ENCODE measurements at regions not wholly inside any gene's neighbourhood (a gene's known extent, or its start where the extent isn't known, plus 50 kb on each side); places are given as distances from the start of the nearest gene placed in this dataset.

DNA sequence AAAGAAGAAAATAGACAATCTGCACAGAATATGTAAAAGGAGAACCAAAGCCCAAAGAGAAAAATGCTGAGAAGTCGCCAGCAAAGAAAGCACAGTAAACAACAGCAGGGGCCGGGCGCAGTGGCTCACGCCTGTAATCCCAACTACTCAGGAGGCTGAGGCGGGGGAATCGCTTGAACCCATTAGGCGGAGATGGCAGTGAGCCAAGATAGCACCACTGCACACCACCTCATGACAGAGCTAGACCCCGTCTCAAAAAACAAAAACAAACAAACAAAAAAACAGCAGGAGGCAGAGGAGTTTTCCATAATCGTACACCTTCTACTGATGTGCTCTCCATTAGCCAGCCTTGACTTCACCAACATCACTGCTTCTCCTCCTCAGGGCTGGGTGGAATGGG, 153.2 kb downstream of the LYPLAL1 start:
- Histone ChIP-seq H3K4me3 (ENCODE audit: low read depth in 1 of 2, low read length in 2 of 2) (no peak overlapping the region), H3K9ac (ENCODE audit: low read depth, low read length) (no peak overlapping the region), H2AFZ (ENCODE audit: low read depth, low read length) (no peak overlapping the region), H4K20me1 (ENCODE audit: insufficient read depth, low read length) (no peaks in the 10 kb centered on the region), H3K79me2 (ENCODE audit: insufficient read depth, low read length) (no peaks in the 10 kb centered on the region), H3K27ac (ENCODE audit: low read length) (no peak overlapping the region), H3K9me3 (ENCODE audit: insufficient read depth, low read length, severe bottlenecking) (no peaks in the 10 kb centered on the region), H3K4me2 (ENCODE audit: insufficient read depth, low read length) (no peak overlapping the region), H3K27me3 (ENCODE audit: insufficient read depth, low read length, poor library complexity) (no peaks in the 10 kb centered on the region), H3K36me3 (ENCODE audit: insufficient read depth, low read length) (no peaks in the 10 kb centered on the region), H3K4me1 (ENCODE audit: insufficient read depth, low read length) (no peaks in the 10 kb centered on the region)
- ATAC-seq (ENCODE audit: insufficient read depth, low read depth) (no peak), DNase-seq (no peak)
- no peak for TF ChIP-seq EZH2 (IDR thresholded peaks at IDR 0.05; ENCODE audit: borderline replicate concordance, low read depth, low read length, severe bottlenecking)
- TF ChIP-seq, protein P1, sequence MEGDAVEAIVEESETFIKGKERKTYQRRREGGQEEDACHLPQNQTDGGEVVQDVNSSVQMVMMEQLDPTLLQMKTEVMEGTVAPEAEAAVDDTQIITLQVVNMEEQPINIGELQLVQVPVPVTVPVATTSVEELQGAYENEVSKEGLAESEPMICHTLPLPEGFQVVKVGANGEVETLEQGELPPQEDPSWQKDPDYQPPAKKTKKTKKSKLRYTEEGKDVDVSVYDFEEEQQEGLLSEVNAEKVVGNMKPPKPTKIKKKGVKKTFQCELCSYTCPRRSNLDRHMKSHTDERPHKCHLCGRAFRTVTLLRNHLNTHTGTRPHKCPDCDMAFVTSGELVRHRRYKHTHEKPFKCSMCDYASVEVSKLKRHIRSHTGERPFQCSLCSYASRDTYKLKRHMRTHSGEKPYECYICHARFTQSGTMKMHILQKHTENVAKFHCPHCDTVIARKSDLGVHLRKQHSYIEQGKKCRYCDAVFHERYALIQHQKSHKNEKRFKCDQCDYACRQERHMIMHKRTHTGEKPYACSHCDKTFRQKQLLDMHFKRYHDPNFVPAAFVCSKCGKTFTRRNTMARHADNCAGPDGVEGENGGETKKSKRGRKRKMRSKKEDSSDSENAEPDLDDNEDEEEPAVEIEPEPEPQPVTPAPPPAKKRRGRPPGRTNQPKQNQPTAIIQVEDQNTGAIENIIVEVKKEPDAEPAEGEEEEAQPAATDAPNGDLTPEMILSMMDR (IDR thresholded peaks at IDR 0.05; ENCODE audit: borderline replicate concordance, extremely low read depth, low read length, poor library complexity, severe bottlenecking), result no peak

DNA sequence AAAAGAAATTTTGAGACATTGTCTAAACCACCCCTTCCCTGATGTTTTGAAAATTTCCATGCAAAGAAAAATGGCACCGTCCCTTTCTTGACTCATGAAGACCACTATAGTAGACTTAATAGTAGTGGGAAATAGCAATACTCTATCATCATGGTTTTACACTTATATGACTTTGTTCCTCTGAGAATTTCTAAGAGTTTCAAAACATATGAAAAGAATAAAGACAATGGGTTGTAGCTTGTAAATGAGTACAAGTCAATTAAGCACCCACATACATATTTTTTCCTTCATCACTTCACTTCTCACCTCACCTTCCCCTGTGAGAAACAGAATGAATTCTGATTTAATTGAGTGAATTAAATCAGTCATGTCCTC, 151.7 kb downstream of the LYPLAL1 start:
- Histone ChIP-seq H3K4me2 (ENCODE audit: insufficient read depth, low read length) (no peak overlapping the region), H3K4me3 (ENCODE audit: low read depth in 1 of 2, low read length in 2 of 2) (no peak overlapping the region), H3K27me3 (ENCODE audit: insufficient read depth, low read length, poor library complexity) (no peaks in the 10 kb centered on the region), H3K79me2 (ENCODE audit: insufficient read depth, low read length) (no peaks in the 10 kb centered on the region), H3K27ac (ENCODE audit: low read length) (no peak overlapping the region), H3K4me1 (ENCODE audit: insufficient read depth, low read length) (no peaks in the 10 kb centered on the region), H3K9me3 (ENCODE audit: insufficient read depth, low read length, severe bottlenecking) (no peaks in the 10 kb centered on the region), H2AFZ (ENCODE audit: low read depth, low read length) (no peak overlapping the region), H4K20me1 (ENCODE audit: insufficient read depth, low read length) (no peaks in the 10 kb centered on the region), H3K9ac (ENCODE audit: low read depth, low read length) (no peak overlapping the region), H3K36me3 (ENCODE audit: insufficient read depth, low read length) (no peaks in the 10 kb centered on the region)
- DNase-seq, result no peak
- TF ChIP-seq, protein P1 (IDR thresholded peaks at IDR 0.05; ENCODE audit: borderline replicate concordance, extremely low read depth, low read length, poor library complexity, severe bottlenecking), result no peak
- no peak for TF ChIP-seq EZH2 (IDR thresholded peaks at IDR 0.05; ENCODE audit: borderline replicate concordance, low read depth, low read length, severe bottlenecking)
- no peak for ATAC-seq (ENCODE audit: insufficient read depth, low read depth)

DNA sequence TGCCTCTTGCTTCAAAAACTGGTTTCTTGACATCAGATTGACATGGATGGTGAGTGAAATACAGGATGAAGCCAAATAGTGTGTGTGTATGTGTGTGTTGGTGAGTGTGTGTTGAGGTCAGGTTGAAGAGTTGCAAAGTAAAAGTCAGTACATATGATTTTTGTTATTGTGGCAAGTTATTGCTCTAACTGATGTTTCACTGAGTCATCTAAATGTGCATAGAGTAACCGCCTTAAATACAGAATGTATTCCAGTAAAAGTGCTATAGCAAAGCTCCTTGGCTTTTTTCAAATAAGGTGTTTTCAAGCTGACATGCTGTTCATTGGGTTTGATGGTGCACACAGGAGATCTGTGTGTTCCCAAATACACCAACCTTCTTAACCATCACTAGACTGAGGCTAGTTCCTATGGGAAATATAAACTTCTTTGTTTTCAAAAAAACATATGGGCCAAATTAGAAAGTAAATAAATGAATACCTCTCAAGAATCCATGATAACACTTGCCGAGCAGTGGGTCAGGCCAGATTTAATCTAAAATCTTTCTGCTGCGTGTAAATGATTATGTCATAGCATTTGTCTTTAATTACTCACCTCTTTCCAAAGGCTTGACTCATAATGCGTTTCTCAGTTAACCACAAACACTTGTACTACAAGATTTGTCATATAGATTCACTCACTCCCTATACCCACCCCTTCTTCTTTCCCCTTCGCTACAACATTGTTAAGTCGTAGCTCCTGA, 151.1 kb downstream of the LYPLAL1 start:
- Histone ChIP-seq H3K9ac (ENCODE audit: low read depth, low read length) (no peak overlapping the region), H3K79me2 (ENCODE audit: insufficient read depth, low read length) (no peaks in the 10 kb centered on the region), H3K27ac (ENCODE audit: low read length) (no peak overlapping the region), H3K4me1 (ENCODE audit: insufficient read depth, low read length) (no peaks in the 10 kb centered on the region), H3K4me3 (ENCODE audit: low read depth in 1 of 2, low read length in 2 of 2) (no peak overlapping the region), H3K36me3 (ENCODE audit: insufficient read depth, low read length) (no peaks in the 10 kb centered on the region), H3K27me3 (ENCODE audit: insufficient read depth, low read length, poor library complexity) (no peaks in the 10 kb centered on the region), H4K20me1 (ENCODE audit: insufficient read depth, low read length) (no peaks in the 10 kb centered on the region), H2AFZ (ENCODE audit: low read depth, low read length) (no peak overlapping the region), H3K9me3 (ENCODE audit: insufficient read depth, low read length, severe bottlenecking) (no peaks in the 10 kb centered on the region), H3K4me2 (ENCODE audit: insufficient read depth, low read length) (no peak overlapping the region)
- ATAC-seq (ENCODE audit: insufficient read depth, low read depth), result no peak
- TF ChIP-seq, protein P1 (IDR thresholded peaks at IDR 0.05; ENCODE audit: borderline replicate concordance, extremely low read depth, low read length, poor library complexity, severe bottlenecking), result no peak
- TF ChIP-seq EZH2 (IDR thresholded peaks at IDR 0.05; ENCODE audit: borderline replicate concordance, low read depth, low read length, severe bottlenecking), result no peak
- no peak for DNase-seq

Data from DND-41 (cell line).